GM19455 (cell line): ENCODE measurements at regions not wholly inside any gene's neighbourhood (a gene's known extent, or its start where the extent isn't known, plus 50 kb on each side); places are given as distances from the start of the nearest gene placed in this dataset.

Experiments
- ATAC-seq: cut with Tn5 transposase; IDR thresholded peaks from one replicate; pipeline ENCODE4 v1.9.1; 2021; ENCODE audit not compliant: unreplicated experiment

DNA sequence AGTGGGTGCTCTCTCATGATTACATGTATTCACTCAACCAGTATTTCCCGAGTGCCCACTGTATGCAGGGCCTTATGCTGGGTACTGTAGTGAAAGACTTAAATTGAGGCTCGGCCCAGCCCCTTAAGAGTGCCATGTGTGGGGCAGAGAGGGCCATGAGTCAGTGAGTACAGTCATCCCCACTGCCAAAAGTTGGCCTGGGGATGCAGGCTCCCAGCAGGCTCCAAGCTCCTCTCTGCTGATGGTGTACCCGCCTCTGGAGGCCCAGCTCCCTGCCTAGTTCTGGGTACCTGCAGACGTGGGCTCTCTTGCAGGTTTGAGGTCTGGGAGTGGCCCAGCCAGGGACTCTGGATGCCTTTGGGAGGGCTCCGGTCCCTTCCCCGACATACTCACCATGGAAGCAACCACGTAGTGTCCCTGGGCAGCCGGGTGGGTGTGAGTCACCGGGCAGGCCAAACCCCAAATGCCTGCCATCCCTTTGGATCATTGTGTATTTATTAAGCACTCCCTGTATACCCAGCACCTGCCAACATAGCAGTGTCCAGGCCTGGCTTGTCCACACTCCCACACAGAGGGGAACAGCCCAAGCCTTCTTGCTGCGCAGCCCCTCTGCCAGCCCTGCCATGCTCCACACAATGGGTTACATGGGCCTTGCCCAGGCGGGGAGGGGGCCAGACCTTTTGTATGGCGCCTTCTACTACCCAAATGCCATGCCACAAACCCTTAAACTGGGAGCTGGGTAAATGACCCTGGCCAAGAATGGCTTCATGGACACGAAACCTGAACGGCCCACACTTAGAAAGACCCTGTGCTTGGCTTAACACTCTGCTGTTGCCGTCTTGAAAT lies 153.6 kb downstream of the VEGFA start:
- ATAC-seq: no peak

DNA sequence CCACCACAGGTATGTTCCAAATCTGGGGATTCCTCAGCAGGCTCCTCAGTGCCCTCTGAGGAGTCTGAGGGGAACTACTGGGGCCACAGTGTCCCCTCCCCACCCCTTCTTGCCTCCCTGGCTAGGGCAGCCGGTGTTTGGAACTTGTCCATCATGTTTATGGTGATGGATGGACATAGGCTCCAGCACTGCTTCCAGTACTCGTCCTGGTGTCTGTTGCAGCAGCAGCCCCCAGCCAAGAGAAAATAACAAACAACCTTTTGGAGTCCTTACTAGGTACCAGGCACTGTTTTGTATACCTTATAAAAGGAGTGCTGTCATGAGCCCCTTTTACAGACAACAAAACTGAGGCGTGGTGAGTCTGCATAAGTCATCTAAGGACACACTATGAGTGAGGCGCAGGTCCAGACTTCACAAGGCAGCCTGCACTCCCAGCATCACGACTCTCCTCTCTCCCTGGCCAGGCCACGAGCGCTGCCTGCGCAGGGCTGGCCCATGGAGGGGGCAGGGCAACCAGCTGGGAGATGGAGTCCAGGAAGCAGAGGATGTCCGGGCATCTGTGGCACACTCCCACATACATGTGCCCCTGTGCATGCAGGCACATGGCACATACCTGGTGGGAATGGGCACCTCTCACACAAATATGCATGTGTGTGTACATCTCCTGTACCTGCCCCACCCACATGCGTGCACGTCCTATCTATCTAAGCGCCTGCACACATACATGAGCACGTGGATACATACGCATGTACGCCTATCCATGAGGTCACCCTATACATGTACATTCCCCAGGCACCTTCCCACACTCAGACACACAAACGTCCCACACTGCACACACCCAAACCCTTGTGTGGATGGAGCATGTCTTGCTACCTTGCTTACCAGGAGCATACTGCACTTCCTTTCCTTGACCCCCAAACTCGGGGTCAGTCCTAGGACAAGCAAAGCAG lies 152.7 kb downstream of the VEGFA start:
- no peak for ATAC-seq

DNA sequence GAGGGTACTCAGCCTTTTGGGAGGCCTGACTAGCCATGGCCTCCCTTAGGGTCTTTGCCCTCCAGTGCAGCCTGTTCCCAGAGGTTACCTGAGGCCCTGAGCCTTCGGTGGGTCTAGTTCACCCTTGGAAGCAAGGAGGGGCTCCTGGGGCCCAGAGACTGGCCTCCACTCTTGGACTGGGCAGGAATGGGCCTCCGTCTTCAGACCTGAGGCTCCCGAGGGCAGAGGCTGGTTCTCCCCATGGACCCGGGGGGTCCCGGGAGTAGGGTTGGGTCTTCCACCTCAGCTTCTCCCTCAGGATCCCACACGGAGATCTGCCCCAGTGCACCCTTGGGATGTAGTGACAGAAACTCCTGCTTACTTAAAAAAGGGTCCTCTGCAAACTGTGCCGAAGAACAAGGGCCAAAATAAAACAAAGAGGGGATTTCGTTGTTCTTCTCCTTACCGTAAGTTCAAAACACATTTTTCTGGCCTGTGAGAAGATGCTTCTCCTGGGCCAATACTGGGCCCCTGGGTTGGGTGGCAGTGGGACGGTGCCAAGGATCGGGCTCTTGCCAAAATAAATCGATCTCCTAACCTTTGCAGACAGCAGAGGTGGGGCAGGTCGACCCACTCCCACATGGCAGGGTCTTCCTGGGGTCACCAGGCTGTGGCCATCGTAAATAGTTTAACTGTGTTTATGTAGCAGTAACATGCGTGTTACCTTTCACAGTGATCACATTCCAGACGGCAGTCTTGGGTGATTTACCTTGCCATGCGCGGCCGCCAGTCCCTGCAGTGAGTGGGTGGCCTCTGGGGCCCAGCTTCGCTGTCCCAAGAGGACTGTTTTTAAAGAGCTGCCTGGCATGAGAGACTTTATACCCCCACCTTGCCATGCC lies 151.8 kb downstream of the VEGFA start:
- no peak for ATAC-seq

DNA sequence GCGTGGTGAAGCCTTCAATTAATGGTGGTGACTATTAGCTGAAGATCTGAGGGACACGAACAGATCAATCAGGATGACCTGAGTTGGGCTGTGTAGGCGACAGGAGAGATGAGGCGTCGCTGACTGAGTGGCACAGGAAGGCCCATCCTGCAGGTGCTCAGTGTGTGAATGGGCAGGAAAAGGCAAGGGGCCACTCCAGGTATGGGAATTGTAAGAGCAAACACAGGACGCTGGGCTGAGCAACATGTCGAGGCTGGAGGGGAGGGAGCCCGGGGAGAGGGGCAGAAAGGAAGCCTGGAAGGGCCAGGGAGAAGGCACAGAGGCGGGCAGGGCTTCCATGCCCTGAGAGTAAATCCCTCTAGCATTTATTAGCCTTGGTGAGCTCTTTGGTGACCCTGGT lies 151.0 kb downstream of the VEGFA start:
- ATAC-seq: no peak

DNA sequence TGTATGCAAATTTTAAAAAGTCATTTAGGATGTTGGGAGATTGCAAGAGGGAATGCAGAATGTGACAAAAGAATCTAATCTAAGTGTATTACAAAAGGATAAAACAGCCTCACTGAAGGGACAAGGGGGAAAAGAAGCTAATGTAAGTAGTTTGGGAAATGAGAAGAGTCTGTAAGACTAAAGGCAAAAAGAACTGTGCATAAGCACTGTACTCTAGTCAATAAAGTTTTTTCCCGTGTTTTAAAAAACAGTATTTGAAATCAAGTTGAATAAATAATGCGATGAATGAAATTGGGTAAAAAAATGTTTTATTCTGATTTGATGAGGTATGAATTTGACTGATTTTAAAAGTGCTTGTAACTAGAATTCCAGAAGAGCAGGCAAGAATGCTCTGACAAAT lies 149.8 kb downstream of the VEGFA start:
- no peak for ATAC-seq

DNA sequence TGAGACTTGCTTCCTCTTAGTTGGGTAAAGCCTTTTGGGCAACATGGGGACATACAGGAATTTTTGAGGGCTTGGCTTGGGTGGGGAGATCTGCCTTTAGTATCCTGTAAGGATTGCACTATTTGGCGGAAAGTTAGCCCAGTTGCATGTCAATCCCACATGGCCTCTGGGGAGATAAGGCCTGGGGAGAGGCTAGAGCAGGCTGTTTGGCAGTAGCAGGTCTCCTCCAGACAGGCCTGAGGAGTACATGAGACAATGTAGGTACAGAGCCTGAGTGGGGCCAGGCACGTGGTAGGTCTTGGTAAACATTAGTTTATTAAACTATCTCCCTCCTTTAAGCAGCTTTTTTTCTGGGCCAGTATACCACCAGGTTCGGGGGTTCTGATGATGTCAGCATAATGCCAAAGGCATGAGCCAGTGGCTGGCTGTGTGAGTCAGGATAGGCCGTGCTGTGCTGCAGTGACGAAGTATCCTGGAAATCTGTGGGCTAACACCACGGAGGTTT lies 147.9 kb downstream of the VEGFA start:
- no peak for ATAC-seq

DNA sequence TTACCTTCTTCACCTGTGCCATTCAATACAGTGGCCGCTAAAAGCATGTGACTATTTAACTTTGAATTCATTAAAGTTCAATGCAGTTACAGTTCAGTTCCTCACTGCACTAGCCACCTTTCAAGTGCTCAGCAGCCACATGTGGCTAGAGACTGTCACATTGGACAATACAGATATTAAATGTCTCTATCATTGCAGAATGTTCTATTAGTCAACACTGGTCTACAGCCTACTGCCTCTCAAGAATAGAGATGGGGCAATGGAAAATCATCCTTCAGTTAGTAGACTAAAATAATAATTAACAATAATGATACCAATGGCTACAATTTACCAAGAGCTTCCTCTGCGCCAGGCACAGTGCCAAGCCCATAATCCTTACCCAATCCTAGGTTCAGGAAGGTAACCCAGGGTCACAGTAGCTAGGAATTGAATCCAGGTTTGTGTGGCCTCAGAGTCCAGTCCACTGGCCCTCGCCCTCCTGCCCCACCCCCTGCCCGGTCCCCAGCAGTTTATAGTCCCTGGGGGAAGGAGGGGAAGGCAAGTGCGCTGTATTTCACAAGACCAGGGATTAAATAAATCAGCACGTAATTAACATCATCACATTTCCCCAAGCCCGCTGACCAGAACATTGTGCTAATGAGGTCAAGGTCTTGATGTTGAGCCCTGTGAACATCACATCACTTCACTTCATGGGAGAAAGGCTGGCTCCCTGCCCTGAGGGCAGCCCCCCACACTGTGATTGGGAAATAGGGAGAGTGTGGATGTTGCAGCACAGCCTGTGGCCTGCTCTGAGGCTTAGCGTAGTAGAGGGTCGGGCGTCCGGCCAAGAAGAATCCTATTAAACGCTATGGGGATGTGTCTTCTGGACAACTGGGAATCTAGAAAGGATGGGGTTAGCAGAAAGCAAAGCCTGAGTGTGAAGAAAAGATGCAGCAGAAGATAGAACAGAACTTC lies 147.2 kb downstream of the VEGFA start:
- no peak for ATAC-seq

DNA sequence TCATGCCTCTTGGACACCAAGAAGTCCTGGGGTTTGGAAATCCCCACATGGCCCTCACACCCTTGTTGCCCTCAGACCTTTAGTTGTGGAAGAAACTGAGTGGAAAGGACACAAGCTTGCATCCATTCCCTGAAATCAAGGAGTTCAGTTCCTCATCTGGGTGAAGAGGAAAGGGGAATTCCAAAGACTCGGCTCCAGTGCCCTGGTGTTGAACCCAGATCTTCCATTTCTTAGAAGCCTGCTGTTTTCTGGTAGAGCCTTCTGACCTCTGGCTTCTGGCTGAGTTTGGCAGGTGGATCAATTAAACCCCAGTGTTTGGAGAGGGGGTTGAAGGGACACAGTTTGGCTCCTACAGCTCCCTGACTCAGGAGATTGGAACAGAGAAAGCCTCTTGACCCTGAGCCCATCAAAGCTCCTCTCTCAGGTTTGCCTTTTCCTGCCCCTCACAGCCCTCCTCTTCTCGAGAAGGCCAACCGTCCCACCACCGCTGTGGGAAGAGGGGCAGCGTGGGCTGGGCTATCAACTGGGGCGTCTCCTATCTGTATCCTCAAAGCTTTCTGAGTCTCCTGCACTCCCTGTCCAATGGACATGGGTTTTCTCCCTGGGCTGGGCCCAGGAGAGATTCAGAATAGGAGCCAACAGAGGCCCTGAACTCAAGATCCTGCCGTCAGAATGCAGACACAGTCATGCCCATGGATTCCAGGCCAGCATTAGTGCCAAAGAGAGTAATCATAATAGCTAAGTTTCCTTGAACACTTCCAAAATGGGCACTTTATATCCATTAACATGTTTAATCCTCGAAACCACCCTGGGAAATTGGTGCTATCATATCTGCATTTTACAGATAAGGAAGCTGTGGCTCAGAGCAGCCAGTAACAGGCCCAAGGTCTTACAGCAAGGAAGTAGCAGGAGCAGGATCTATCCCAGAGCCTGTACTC lies 146.2 kb downstream of the VEGFA start:
- ATAC-seq: no peak

DNA sequence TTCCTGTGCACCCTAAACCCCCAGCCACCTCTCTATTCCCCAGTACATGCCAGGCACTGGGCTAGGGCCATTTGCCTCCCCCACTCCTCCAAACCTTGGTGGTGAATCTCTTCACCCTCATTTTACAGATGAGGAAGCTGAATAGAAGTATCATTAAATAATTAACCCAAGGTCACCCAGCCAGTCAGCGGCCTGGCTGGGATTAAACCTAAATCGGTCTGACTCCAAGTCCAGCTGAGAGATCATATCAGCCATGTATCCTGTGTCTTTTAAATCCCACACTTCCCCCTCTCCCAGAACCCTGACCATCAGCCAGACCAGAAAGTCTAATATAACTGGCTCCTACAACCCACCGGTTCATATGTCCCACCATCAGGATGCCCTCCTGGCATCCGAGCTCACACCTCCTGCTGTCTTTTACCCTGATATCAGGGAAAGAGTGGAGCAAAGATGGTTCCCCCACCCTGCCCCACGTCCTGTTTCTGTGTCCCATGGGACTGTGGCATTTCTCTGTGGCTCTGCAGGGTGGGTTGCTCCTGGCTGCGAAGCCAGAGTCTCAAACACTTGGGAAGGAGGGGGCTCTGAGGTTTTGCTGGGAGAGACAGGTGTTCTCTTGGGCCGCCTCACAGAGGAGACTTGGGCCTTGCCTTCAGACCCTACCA lies 145.3 kb downstream of the VEGFA start:
- ATAC-seq: no peak

DNA sequence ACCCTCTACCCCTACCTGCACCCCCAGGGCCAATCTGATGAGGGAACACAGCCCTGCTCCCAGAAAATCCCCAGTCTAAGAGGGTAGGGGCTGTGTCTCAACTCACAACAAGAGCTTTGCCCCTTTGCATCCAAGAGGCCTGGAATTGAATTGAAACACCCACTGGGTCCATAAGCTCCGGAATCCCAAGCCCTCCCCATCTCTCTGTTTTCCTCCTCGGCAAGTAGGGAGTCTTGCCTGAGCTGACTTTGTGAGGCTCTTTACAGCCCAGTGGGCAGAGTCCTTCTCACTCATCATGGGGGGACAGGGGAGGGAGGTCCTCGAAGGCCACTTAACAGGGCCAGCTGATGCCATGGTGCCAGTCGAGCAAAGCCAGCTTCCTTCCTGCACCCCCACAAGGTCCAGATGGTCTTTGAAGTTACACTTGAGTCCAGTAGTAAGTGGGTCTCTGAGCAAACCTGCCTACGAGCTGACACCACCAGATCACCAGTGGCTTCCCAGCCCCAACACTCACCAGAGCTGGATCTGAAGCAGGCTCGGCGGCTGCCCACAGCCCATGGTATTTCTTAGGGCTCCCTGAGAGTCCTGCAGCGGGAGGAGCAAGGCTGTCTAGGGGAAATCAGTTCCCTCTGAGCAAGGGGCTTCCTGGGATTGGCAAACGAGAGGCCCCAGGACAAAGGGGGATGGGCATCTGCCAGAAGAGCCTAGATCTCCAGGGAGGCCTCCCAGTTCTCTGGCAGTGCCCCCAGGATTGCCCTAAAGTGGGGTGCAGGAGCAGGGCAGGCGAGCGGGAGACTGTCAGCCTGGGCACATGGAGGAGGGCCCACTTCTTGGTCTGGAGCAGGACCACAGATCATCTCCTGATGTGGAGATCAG lies 144.5 kb downstream of the VEGFA start:
- no peak for ATAC-seq

DNA sequence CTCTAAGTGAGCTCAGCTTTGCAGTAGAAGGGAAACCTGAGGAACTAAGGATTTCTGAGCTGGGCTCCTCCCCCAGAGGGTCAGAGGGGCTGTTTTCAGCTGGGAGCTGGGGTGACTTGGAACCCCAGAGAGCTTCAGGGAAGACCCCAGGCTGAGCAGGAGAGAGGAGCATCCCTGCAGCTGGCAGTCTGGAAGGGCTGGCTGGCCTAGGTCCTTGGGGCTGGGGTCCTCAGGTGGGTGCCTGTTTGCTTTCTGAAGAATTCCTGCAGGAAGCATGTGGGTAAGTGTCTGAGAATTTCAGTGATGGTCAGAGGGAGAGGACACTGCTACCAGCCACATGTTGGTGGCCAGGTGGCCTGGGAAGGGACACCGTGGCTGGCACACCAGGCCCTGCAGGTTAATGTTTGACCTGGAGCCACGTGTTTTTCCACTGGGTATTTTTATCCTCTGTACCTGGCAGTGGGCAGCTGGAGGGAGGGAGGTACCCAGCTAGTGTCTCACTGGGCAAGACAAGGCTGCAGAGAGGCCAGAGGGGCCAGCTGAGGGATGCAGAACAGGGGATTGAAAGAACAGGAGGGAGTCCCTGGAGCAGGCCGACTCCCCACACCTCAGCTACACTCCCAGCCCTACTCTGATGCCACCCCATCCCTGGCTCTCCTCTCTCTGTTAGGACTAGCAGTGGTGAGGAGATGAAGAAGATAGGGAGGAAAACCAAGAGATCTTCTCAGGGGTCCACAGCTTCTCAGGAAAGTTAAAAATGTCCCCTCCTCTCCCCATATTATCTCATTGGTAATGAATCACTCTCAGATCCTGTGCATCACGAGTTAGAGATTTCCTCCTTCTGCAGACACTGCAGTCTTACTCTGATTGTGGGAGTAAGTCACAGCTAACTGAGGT lies 143.6 kb downstream of the VEGFA start:
- ATAC-seq: no peak

DNA sequence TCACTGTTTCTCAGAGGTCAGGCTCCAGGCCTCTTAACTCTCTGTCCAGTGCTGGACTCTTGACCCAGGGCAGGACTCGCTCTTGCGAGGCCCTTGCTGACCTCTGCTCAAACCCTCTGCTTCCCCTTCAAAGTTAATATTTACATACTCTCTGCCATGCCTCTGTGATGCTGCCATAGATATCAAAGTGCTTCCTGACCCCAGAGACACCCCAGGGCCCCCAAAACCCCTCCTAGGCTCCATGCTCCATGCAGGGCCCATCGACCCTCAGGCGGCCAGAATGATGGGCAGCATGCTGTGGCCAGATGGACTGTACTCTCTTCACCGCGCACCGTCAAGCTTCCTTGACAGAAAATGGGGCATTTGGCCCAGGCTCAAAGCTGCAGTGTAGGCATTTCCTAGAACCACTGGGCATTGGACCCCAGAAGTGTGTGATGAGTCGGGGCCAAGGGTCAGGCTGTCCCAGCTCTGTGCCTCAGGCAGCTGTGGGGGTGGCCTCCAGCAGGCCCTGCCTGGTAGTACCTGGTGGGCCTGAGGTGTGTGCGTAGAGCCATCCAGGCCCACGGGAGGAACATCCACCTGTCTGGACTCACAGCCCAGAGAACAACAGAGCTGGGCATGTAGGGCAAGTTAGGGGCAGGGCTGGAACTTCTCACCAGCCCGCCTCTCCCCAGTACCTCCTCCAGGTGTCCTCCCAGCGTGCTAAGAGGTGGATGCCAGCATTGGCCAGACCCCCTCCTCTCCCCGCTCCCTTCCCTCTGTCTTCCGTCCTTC lies 142.8 kb downstream of the VEGFA start:
- ATAC-seq: no peak

DNA sequence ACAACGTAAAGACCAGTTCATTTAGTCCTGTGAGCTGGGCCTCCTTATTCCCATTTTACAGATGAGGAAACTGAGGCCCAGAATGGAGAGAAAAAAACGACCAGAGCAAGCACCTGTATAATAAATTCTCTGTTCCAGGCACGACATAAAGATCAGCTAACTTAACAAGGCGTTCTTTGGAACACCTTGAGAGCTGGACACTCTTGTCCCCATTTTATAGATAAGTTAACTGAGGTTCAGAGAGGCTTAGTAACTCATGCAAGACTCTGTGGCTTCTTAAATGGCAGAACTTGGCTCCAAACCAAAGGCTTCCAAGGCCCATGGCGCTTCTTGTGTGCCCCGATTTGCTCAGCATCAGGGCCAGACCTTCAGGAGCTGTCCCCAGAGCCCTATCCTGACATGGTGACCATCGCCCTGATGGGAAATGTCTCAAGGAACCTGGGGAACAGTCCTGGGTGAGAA lies 142.1 kb downstream of the VEGFA start:
- no peak for ATAC-seq

DNA sequence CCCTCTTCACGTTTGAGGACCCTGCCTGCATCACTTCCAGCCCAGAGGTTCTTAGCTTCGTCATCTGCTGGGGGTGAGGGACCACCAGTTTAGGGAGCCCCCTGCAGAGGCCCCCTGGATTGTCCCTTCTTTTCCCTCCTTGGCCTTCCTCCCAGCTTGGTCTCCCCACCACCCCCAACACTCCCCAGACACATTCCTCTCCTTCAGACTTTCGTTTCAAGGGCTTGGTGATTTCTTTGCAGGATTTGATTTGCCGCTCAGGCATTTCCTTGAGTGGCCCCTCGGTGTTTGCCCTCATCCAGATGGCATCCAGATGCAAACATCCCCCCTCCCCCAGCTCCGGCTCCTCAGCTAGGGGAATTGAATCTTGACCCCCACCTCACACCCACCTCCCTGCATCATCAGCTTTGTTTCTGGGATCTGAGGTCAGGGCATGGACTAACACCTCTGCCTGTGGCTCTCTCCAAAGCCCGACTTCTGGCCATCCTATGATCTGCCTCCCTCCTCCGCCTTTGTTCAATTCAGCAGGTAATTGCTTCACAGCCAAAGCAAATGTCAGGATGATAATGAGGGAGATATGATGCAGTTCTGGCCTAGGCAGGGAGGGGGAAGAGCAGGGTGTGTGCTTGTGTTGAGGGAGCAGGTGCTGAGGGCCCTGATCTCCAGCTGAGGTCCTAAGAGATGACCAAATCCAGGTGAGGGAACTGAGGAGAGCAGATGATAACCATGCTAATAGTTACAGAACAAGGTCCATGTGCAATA lies 141.5 kb downstream of the VEGFA start:
- ATAC-seq: no peak
